HepG2 (cell line): ENCODE measurements at regions not wholly inside any gene's neighbourhood (a gene's known extent, or its start where the extent isn't known, plus 50 kb on each side); places are given as distances from the start of the nearest gene placed in this dataset.
A peak's percentile ranks its signal among the peaks of the same experiment; 100 is the strongest.

Experiments used
- ATAC-seq: fragments of 200-7000 bp; cut with Tn5 transposase; 3 replicates; pipeline ENCODE4 v1.9.1; 2020; ENCODE audit warnings: mild to moderate bottlenecking, moderate library complexity
- BruUV-seq: library from RNA; stranded (reverse); fragments of 400-500 nt; replicated peaks from 2 replicates; lab custom pipeline; 2021; lab: Mats Ljungman, UMichigan
- CTCF ChIA-PET: fragments of 300-600 bp; formaldehyde crosslinking; extraction: SDS; loops from one replicate; lab custom pipeline; 2021; ENCODE audit warnings: low total read pairs, inconsistent platforms, low intra/inter-chr PET ratio; lab: Yijun Ruan, JAX
- POLR2A ChIA-PET: fragments of 350-600 bp; sonication (Branson Sonifier 250); formaldehyde crosslinking; loops from one replicate; lab custom pipeline; 2020; ENCODE audit warnings: antibody characterized with exemption, inconsistent platforms; lab: Yijun Ruan, JAX
- DNase-seq: peaks from one replicate; pipeline ENCODE4 v3.0.0-alpha.2; 2015; ENCODE audit warnings: low spot score
- FAIRE-seq: peaks from 3 replicates; lab custom pipeline; 2011; peaks lifted over from hg19 to GRCh38; lab: Jason Lieb, UNC
- H2AFZ ChIP-seq: one replicate; pipeline ENCODE4 v1.6.1; 2011; ENCODE audit warnings: low read length, inconsistent platforms
- H3K27ac ChIP-seq: fragments of 300-600 bp; 3 replicates; pipeline ENCODE4 v1.8.0; 2011; ENCODE audit warnings: mixed run types, mild to moderate bottlenecking, mixed read lengths, low read length, inconsistent platforms; ENCODE audit not compliant: insufficient read depth; ENCODE audit errors: extremely low read length
- H3K27me3 ChIP-seq, 2 experiments: fragments of 200-600 bp in 1 of 2; 2 replicates in 1 of 2; 3 replicates in 1 of 2; pipeline versions ENCODE4 v1.6.0 to v1.8.0; 2011; ENCODE audit warnings: low read length in 2 of 2, mild to moderate bottlenecking in 2 of 2, moderate library complexity in 2 of 2, inconsistent platforms in 1 of 2; ENCODE audit not compliant: insufficient read depth in 2 of 2, control insufficient read depth in 1 of 2
- H3K36me3 ChIP-seq, 2 experiments: fragments of 200-600 bp in 1 of 2; replicated peaks in 1 of 2; 2 replicates in 1 of 2; 3 replicates in 1 of 2; pipeline versions ENCODE4 v1.5.1 to v1.8.0; 2011; ENCODE audit warnings: low read length in 2 of 2, inconsistent platforms in 1 of 2; ENCODE audit not compliant: insufficient read depth in 2 of 2, control insufficient read depth in 1 of 2
- H3K4me1 ChIP-seq: 2 replicates; pipeline ENCODE4 v1.5.1; 2012; ENCODE audit warnings: low read length, inconsistent platforms; ENCODE audit not compliant: insufficient read depth
- H3K4me2 ChIP-seq: 2 replicates; pipeline ENCODE4 v1.6.0; 2011; ENCODE audit warnings: low read depth, low read length, inconsistent platforms
- H3K4me3 ChIP-seq, 3 experiments: fragments of 200-600 bp in 1 of 3; sonication (generic), shearing (Covaris generic) in 1 of 3; replicated peaks in 1 of 3; 2 replicates each; pipeline ENCODE4 v1.5.1; 2011 to 2016; ENCODE audit warnings: low read length in 3 of 3, inconsistent platforms in 2 of 3, low read depth in 2 of 3, mild to moderate bottlenecking in 2 of 3, control low read depth in 1 of 3, mixed read lengths in 1 of 3; ENCODE audit not compliant: insufficient read depth in 1 of 3
- H3K79me2 ChIP-seq: one replicate; pipeline ENCODE4 v1.6.1; 2011; ENCODE audit warnings: low read length, inconsistent platforms; ENCODE audit not compliant: insufficient read depth
- H3K9ac ChIP-seq: 2 replicates; pipeline ENCODE4 v1.6.0; 2011; ENCODE audit warnings: mild to moderate bottlenecking, low read depth, low read length, inconsistent platforms; ENCODE audit not compliant: insufficient read depth
- H3K9me3 ChIP-seq: 2 replicates; pipeline ENCODE4 v1.5.1; 2012; ENCODE audit warnings: mild to moderate bottlenecking, low read length
- H4K20me1 ChIP-seq: 2 replicates; pipeline ENCODE4 v1.6.0; 2011; ENCODE audit warnings: inconsistent platforms, mild to moderate bottlenecking, low read length, moderate library complexity; ENCODE audit not compliant: insufficient read depth
- ARHGAP35 ChIP-seq: sonication (generic); formaldehyde crosslinking; IDR thresholded peaks from 2 replicates; pipeline ENCODE4 v1.9.0; 2022; ENCODE audit warnings: mild to moderate bottlenecking, inconsistent platforms, moderate library complexity, missing genetic modification reagents, borderline replicate concordance
- HIC2 ChIP-seq: sonication (generic); formaldehyde crosslinking; IDR thresholded peaks from 2 replicates; pipeline ENCODE4 v1.9.0; 2022; ENCODE audit warnings: low read depth, missing genetic modification reagents
- KAT8 ChIP-seq: IDR thresholded peaks from 2 replicates; pipeline ENCODE4 v1.6.1; 2016; ENCODE audit warnings: missing genetic modification reagents, missing compliant biosample characterization
- MAFF ChIP-seq: IDR thresholded peaks from 2 replicates; pipeline ENCODE4 v1.6.1; 2011; ENCODE audit warnings: low read depth, low read length, improper control_type of control experiment
- NKX3-1 ChIP-seq: sonication (generic); formaldehyde crosslinking; IDR thresholded peaks from 2 replicates; pipeline ENCODE4 v1.5.0; 2020; ENCODE audit warnings: missing genetic modification reagents
- NR2C2 ChIP-seq: sonication (generic); formaldehyde crosslinking; IDR thresholded peaks from 2 replicates; pipeline ENCODE4 v1.4.0; 2020; ENCODE audit warnings: missing genetic modification reagents, mild to moderate bottlenecking, moderate library complexity, borderline replicate concordance
- PTBP1 ChIP-seq: fragments of 200-400 bp; formaldehyde crosslinking; IDR thresholded peaks from 2 replicates; pipeline ENCODE4 v1.6.1; 2018; ENCODE audit warnings: low read length, low read depth; ENCODE audit not compliant: poor library complexity, severe bottlenecking
- SCMH1 ChIP-seq: sonication (generic); formaldehyde crosslinking; IDR thresholded peaks from 2 replicates; pipeline ENCODE4 v1.9.0; 2021; ENCODE audit warnings: missing genetic modification reagents, mild to moderate bottlenecking, borderline replicate concordance
- STAG1 ChIP-seq: sonication (generic); formaldehyde crosslinking; IDR thresholded peaks from 2 replicates; pipeline ENCODE4 v1.4.0; 2020; ENCODE audit warnings: missing genetic modification reagents
- THAP11 ChIP-seq: IDR thresholded peaks from 2 replicates; pipeline ENCODE4 v1.6.1; 2016; ENCODE audit warnings: missing biosample characterization, missing genetic modification reagents
- ZHX2 ChIP-seq, 2 experiments: sonication (generic) in 1 of 2; formaldehyde crosslinking in 1 of 2; IDR thresholded peaks; 2 replicates each; pipeline versions ENCODE4 v1.6.1 to v1.9.0; 2014 to 2022; ENCODE audit warnings: antibody characterized with exemption in 1 of 2, borderline replicate concordance in 1 of 2, inconsistent platforms in 1 of 2, low read depth in 1 of 2, missing genetic modification reagents in 1 of 2
- ZNF605 ChIP-seq: sonication (generic); formaldehyde crosslinking; IDR thresholded peaks from 2 replicates; pipeline ENCODE4 v1.8.0; 2022; ENCODE audit warnings: mild to moderate bottlenecking, missing genetic modification reagents
- ZNF768 ChIP-seq: sonication (generic); formaldehyde crosslinking; IDR thresholded peaks from 2 replicates; pipeline ENCODE4 v1.4.0; 2020; ENCODE audit warnings: missing genetic modification reagents
- WGBS: methylation state at CpG from one replicate; pipeline ENCODE4 v1.1.6; 2017; ENCODE audit warnings: low lambda C conversion rate; 5-methylcytosine and 5-hydroxymethylcytosine counted together
- in situ Hi-C: cut with HindIII; loops from 2 replicates; pipeline ENCODE4 v1.10.0; 2017; ENCODE audit warnings: low pct_unique_long_range_greater_than_20kb; ENCODE audit not compliant: extremely low pct_ligation_motif_present
- intact Hi-C: fragments of 100-400 bp; cut with micrococcal nuclease; formaldehyde crosslinking; loops from one replicate; pipeline ENCODE4 v1.10.0; 2022; ENCODE audit not compliant: unreplicated experiment

- in situ Hi-C loops (no loop called here), intact Hi-C loops (no loop called here)
- Histone ChIP-seq H3K27me3 (peaks cover 0 to 34% of the 10 kb centered on the region in 2 experiments; a peak in 3 of 5 replicates), H2AFZ (no peak overlapping the region), H4K20me1 (no peaks in the 10 kb centered on the region), H3K4me1 (no peaks in the 10 kb centered on the region), H3K36me3 (no peaks in the 10 kb centered on the region), H3K4me2 (no peak overlapping the region), H3K4me3 (no peak overlapping the region), H3K79me2 (no peaks in the 10 kb centered on the region), H3K27ac (no peak overlapping the region), H3K9me3 (no peaks in the 10 kb centered on the region), H3K9ac (no peak overlapping the region)
- ATAC-seq (0 out of 3 replicates have a peak, but pooled peaks have one; percentile 30), FAIRE-seq (no peak), DNase-seq (no peak)
- no TSS peak for BruUV-seq
- no peak for TF ChIP-seq HIC2 (CRISPR knock-in tag)
- no peak for TF ChIP-seq SCMH1 (CRISPR knock-in tag)
- TF ChIP-seq NKX3-1: no peak
- TF ChIP-seq NR2C2: no peak
- TF ChIP-seq KAT8 (CRISPR knock-in tag): no peak
- no peak for TF ChIP-seq ARHGAP35 (CRISPR knock-in tag)
- TF ChIP-seq PTBP1: no peak
- TF ChIP-seq ZNF768 (CRISPR knock-in tag): no peak
- TF ChIP-seq MAFF: no peak
- TF ChIP-seq ZHX2 (IDR thresholded peaks at IDR 0.05; ENCODE audit: low read depth): no peak
- TF ChIP-seq ZHX2 (CRISPR knock-in tag; IDR thresholded peaks at IDR 0.05; ENCODE audit: borderline replicate concordance): no peak
- no peak for TF ChIP-seq ZNF605
- no peak for TF ChIP-seq STAG1 (CRISPR knock-in tag)
- TF ChIP-seq THAP11 (CRISPR knock-in tag): no peak
- ChIA-PET CTCF (no interaction called here), POLR2A (no interaction called here)
- 57% methylated on average over 9 of the region's 11 CpGs for whole genome bisulfite sequencing
Measured at GRCh38 chr7:36021917-36022550, 131.0 kb upstream of the EEPD1 start.
